ENCODE measurements at regions not wholly inside any gene's neighbourhood (a gene's known extent, or its start where the extent isn't known, plus 50 kb on each side); places are given as distances from the start of the nearest gene placed in this dataset.
"Not testable (repeated sequence)": the region's sequence is repeated elsewhere in the genome, so short reads cannot be mapped to it uniquely, and the experiment has no call there.

GRCh38 chr9:102714184-102714583 is 280.9 kb upstream of the CYLC2 start:
- DNase-seq: no peak

- DNase-seq: not testable (repeated sequence)
Observed at GRCh38 chr9:102712910-102713309, 282.2 kb upstream of the CYLC2 start.

GRCh38 chr9:102700936-102701335 is 294.2 kb upstream of the CYLC2 start:
- no peak for DNase-seq

- no peak for DNase-seq
Observed at GRCh38 chr9:102669220-102669619, 325.9 kb upstream of the CYLC2 start.

- no peak for DNase-seq
Observed at GRCh38 chr9:102652471-102652870, 342.7 kb upstream of the CYLC2 start.

GRCh38 chr9:102650896-102651295 is 344.2 kb upstream of the CYLC2 start:
- no peak for DNase-seq

- DNase-seq: no peak
Observed at GRCh38 chr9:102642651-102643050, 352.5 kb upstream of the CYLC2 start.

GRCh38 chr9:102631559-102631958 is 363.6 kb upstream of the CYLC2 start:
- peak; percentile 2 for DNase-seq

GRCh38 chr9:102609461-102609860 is 385.7 kb upstream of the CYLC2 start:
- no peak for DNase-seq

GRCh38 chr9:102603198-102604195 is 391.6 kb upstream of the CYLC2 start:
- not testable (repeated sequence) for DNase-seq

GRCh38 chr9:102594241-102594640 is 400.9 kb upstream of the CYLC2 start:
- no peak for DNase-seq

GRCh38 chr9:102587281-102587680 is 407.9 kb upstream of the CYLC2 start:
- no peak for DNase-seq

- no peak for DNase-seq
Observed at GRCh38 chr9:102569436-102569835, 425.7 kb upstream of the CYLC2 start.

GRCh38 chr9:102551346-102551745 is 443.8 kb upstream of the CYLC2 start:
- DNase-seq: no peak

- DNase-seq: no peak
Observed at GRCh38 chr9:102550886-102551285, 444.2 kb upstream of the CYLC2 start.

GRCh38 chr9:102550266-102550665 is 444.9 kb upstream of the CYLC2 start:
- no peak for DNase-seq

- no peak for DNase-seq
Observed at GRCh38 chr9:102534031-102534430, 461.1 kb upstream of the CYLC2 start.

GRCh38 chr9:102521097-102521755 is 473.9 kb upstream of the CYLC2 start:
- no peak for DNase-seq

- no peak for DNase-seq
Observed at GRCh38 chr9:102519423-102519822, 475.7 kb upstream of the CYLC2 start.

- no peak for DNase-seq
Observed at GRCh38 chr9:102518324-102518723, 476.8 kb upstream of the CYLC2 start.

GRCh38 chr9:102514541-102514940 is 480.6 kb upstream of the CYLC2 start:
- DNase-seq: no peak

GRCh38 chr9:102507044-102507687 is 488.0 kb upstream of the CYLC2 start:
- DNase-seq: no peak

GRCh38 chr9:102506406-102506805 is 488.7 kb upstream of the CYLC2 start:
- no peak for DNase-seq

- no peak for DNase-seq
Observed at GRCh38 chr9:102499468-102499867, 495.7 kb upstream of the CYLC2 start.
